ENCODE measurements at regions not wholly inside any gene's neighbourhood (a gene's known extent, or its start where the extent isn't known, plus 50 kb on each side); places are given as distances from the start of the nearest gene placed in this dataset.
A peak's percentile ranks its signal among the peaks of the same experiment; 100 is the strongest.

GRCh38 chr14:101223127-101223526, 319.6 kb upstream of the RTL1 start:
- DNase-seq (ENCODE audit: low read depth): no peak
- H3K4me3 ChIP-seq (ENCODE audit: low read depth, low read length): no peak overlapping the region
- no peak for TF ChIP-seq CTCF (conservative IDR thresholded peaks at IDR 0.05; ENCODE audit: low read depth, low read length)

GRCh38 chr14:101223561-101224162, 320.1 kb upstream of the RTL1 start:
- H3K4me3 ChIP-seq (ENCODE audit: low read depth, low read length): no peak overlapping the region
- DNase-seq (ENCODE audit: low read depth): no peak
- TF ChIP-seq CTCF (conservative IDR thresholded peaks at IDR 0.05; ENCODE audit: low read depth, low read length): no peak

GRCh38 chr14:101224356-101225156, 321.0 kb upstream of the RTL1 start:
- no peak overlapping the region for H3K4me3 ChIP-seq (ENCODE audit: low read depth, low read length)
- DNase-seq (ENCODE audit: low read depth): peak; percentile 39
- TF ChIP-seq CTCF (conservative IDR thresholded peaks at IDR 0.05; ENCODE audit: low read depth, low read length): no peak

GRCh38 chr14:101225157-101226152, 321.9 kb upstream of the RTL1 start:
- peak; percentile 11 for TF ChIP-seq CTCF (conservative IDR thresholded peaks at IDR 0.05; ENCODE audit: low read depth, low read length)
- peak; percentile 33 for DNase-seq (ENCODE audit: low read depth)
- no peak overlapping the region for H3K4me3 ChIP-seq (ENCODE audit: low read depth, low read length)

- no peak overlapping the region for H3K4me3 ChIP-seq (ENCODE audit: low read depth, low read length)
- no peak for DNase-seq (ENCODE audit: low read depth)
- TF ChIP-seq CTCF (conservative IDR thresholded peaks at IDR 0.05; ENCODE audit: low read depth, low read length): no peak
These were observed 322.7 kb upstream of the RTL1 start for GRCh38 chr14:101226265-101226602.

- no peak for TF ChIP-seq CTCF (conservative IDR thresholded peaks at IDR 0.05; ENCODE audit: low read depth, low read length)
- no peak for DNase-seq (ENCODE audit: low read depth)
These were observed 323.3 kb upstream of the RTL1 start for GRCh38 chr14:101226603-101227425.

More at GRCh38 chr14:101226603-101227425, 323.3 kb upstream of the RTL1 start:
- H3K4me3 ChIP-seq (ENCODE audit: low read depth, low read length): no peak overlapping the region

All from choroid plexus epithelial cell (primary cell).